GM19328 (cell line): ENCODE measurements at regions not wholly inside any gene's neighbourhood (a gene's known extent, or its start where the extent isn't known, plus 50 kb on each side); places are given as distances from the start of the nearest gene placed in this dataset.

Experiments
- ATAC-seq: cut with Tn5 transposase; IDR thresholded peaks from one replicate; pipeline ENCODE4 v1.9.1; 2021; ENCODE audit warnings: mild to moderate bottlenecking, moderate library complexity; ENCODE audit not compliant: unreplicated experiment

GRCh38 chr1:187294421-187295201 lies 465.9 kb downstream of the PLA2G4A start:
- ATAC-seq = no peak

DNA sequence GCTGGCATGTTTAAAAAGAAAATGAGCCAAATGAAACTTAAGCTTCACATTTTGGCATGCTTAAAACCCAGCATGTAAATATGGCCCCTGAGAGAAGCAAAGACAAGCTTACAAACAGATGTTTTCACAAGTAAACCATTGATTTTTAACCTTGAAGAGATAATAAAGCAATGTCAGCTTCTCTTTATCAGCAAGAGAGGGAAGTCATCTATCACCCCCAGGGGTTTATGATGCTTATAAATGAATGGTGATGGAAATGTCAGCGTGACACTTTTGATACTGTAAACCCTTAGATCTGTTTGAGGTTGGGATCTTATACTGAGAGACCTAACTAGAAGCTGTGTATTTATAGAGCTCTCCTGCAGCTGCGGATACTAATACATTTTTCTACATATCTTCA lies 471.3 kb downstream of the PLA2G4A start:
- ATAC-seq = no peak

DNA sequence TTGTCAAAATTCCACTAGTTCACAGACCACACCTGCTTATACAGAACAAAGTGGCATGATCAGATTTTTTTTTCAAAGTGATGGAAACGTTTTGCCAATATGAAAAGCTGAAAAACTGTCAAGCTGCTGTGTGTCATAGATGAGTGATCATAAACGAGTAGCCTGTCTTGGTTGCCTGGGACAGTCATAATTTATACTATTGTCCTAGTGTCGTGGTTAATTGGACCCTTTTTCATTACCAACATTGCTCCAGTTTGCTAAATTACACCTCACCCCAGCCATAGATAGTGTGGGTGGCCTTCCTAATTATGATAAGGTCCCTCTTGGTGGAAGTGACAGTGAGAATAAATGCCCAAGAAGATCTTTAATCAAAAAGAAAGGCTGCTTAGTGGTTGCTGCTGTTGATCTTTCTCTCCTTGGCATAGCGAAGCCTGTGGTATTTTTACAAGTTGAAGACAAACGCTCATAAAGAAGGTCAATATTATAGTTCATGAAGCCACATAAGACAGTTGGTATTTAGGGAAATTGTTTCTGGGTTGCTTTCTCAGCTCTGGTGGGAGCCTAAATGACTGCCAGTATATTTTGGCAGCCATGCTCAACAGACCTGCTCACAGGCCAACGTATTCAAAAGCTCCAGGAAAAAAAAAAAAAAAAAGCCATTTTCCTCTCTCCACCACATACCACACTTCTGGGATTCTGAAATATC lies 478.1 kb downstream of the PLA2G4A start:
- no peak for ATAC-seq

DNA sequence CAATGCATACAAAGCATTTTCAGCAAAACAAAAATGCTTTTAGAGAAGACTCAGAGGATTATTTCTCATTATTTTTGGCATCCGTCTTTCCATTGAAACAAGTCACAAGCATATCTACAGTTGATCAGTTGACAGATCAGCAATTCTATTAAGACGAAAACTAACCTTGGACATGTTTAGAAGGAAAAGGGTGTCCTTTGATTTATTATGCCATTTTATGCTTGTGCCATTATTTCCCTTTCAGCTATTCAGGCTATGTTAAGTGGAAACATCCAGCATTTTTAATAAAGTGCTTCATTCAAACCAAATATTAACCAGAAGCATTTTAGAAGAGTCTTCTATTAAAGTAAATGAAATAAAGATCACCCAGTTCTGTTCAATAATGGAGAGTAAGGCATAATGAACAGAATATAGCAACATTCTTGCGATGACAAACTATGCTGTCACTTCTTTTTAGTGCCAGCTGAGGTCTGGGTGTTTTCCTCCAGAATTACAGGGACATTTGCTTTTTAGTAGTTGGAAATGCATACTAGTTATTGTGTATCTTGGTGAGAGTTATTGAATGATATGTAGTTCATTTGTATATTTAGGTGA lies 481.4 kb downstream of the PLA2G4A start:
- no peak for ATAC-seq

- no peak for ATAC-seq
Observed at GRCh38 chr1:187313115-187313514, 484.4 kb downstream of the PLA2G4A start.

DNA sequence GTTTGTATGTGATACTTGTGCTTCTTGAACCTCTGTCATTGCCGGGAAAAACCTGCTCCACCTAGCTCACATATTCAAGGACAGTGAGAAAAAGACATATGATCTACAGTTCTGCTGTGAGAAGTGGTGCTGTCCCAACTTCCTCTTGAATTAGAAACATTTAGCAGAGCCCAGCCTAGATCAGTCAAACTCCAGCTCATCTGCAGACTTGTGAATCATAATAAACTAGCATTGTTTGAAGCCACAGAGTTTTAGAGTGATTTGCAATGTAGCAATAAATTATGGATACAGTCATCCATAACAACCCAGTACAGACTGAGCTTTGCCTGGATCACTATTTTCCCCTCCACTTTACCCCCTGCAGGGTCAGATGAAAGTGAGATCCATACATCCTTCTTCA lies 497.8 kb downstream of the PLA2G4A start:
- no peak for ATAC-seq

GRCh38 chr1:187336441-187337168 lies 507.9 kb downstream of the PLA2G4A start:
- no peak for ATAC-seq

- no peak for ATAC-seq
Observed at GRCh38 chr1:187338762-187339412, 510.1 kb downstream of the PLA2G4A start.

GRCh38 chr1:187342495-187342894 lies 513.7 kb downstream of the PLA2G4A start:
- no peak for ATAC-seq

- no peak for ATAC-seq
Observed at GRCh38 chr1:187374082-187374481, 545.3 kb downstream of the PLA2G4A start.

- no peak for ATAC-seq
Observed at GRCh38 chr1:187374742-187375141, 546.0 kb downstream of the PLA2G4A start.

DNA sequence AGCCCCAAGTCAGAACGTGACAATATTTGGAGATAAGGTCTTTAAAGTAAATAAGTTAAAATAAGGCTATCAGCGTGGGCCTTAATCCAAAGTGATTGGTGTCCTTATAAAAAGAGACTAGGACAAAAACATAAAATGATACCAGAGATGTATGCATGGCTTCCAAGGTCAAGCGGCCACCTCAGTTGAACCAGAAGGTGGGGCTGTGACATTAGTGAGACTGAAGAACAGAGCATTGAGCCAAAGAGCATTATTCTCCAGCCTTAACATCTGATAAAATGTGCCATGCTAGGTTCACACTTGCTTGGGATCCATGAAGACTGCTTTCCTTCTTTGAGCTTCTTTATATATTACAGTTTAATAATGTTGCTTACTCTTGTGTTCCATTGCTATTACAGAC lies 554.6 kb downstream of the PLA2G4A start:
- ATAC-seq = no peak

- no peak for ATAC-seq
Observed at GRCh38 chr1:187384504-187384903, 555.8 kb downstream of the PLA2G4A start.

- ATAC-seq = no peak
Observed at GRCh38 chr1:187390215-187390818, 561.6 kb downstream of the PLA2G4A start.

GRCh38 chr1:187396226-187396625 lies 567.5 kb downstream of the PLA2G4A start:
- ATAC-seq = no peak

- ATAC-seq = no peak
Observed at GRCh38 chr1:187396929-187397796, 568.4 kb downstream of the PLA2G4A start.

- ATAC-seq = no peak
Observed at GRCh38 chr1:187408212-187409004, 579.7 kb downstream of the PLA2G4A start.

GRCh38 chr1:187409341-187409740 lies 580.6 kb downstream of the PLA2G4A start:
- ATAC-seq = no peak

- ATAC-seq = no peak
Observed at GRCh38 chr1:187411118-187411517, 582.4 kb downstream of the PLA2G4A start.
